Body of pancreas (tissue), 4 donors: ENCODE measurements at regions not wholly inside any gene's neighbourhood (a gene's known extent, or its start where the extent isn't known, plus 50 kb on each side); places are given as distances from the start of the nearest gene placed in this dataset.

Experiments
- ATAC-seq: fragments of 150-250 bp; one replicate; pipeline ENCODE4 v1.9.1; 2016
- DNase-seq, 4 donors: peaks; one replicate each; pipeline ENCODE4 v3.0.0-alpha.2; 2019
- H3K27ac ChIP-seq, 4 donors: fragments of 200-600 bp; sonication (generic); 1 replicate in 3 of 4; 2 replicates in 1 of 4; pipeline versions ENCODE4 v1.5.1 to v1.6.1; 2016 to 2019; ENCODE audit warnings: mild to moderate bottlenecking in 1 of 4, mixed read lengths in 1 of 4, moderate library complexity in 1 of 4
- H3K27me3 ChIP-seq, 2 donors: fragments of 200-600 bp; sonication (generic); one replicate each; pipeline ENCODE4 v1.6.0; 2016; ENCODE audit warnings: mild to moderate bottlenecking in 1 of 2
- H3K36me3 ChIP-seq, 2 donors: fragments of 200-600 bp; sonication (generic); replicated peaks in 1 of 2; 2 replicates each; pipeline ENCODE4 v1.5.1; 2016; ENCODE audit warnings: low read depth in 2 of 2; ENCODE audit not compliant: insufficient read depth in 1 of 2
- H3K4me1 ChIP-seq: fragments of 200-600 bp; sonication (generic); one replicate; pipeline ENCODE4 v1.6.0; 2016
- H3K4me3 ChIP-seq, 2 donors: fragments of 200-600 bp; sonication (generic); 1 replicate in 1 of 2; 2 replicates in 1 of 2; pipeline ENCODE4 v1.5.1; 2016 to 2019
- H3K9me3 ChIP-seq, 3 donors: fragments of 200-600 bp; sonication (generic); 1 replicate in 2 of 3; 2 replicates in 1 of 3; pipeline ENCODE4 v1.5.1; 2016
- CTCF ChIP-seq, 7 experiments: fragments of 450-650 bp in 4 of 7; fragments of 200-600 bp in 3 of 7; sonication (generic) in 3 of 7; IDR thresholded peaks; one replicate each; pipeline ENCODE4 v1.5.1; 2016 to 2019; ENCODE audit warnings: antibody characterized with exemption in 7 of 7
- POLR2A ChIP-seq, 3 donors: fragments of 450-650 bp; IDR thresholded peaks; one replicate each; pipeline ENCODE4 v1.6.1; 2016; ENCODE audit warnings: antibody characterized with exemption in 3 of 3, mild to moderate bottlenecking in 2 of 3
- WGBS, 2 donors: methylation state at CpG; one replicate each; pipeline ENCODE4 v1.1.5; 2017; 5-methylcytosine and 5-hydroxymethylcytosine counted together
- intact Hi-C: fragments of 100-400 bp; cut with DNase I; formaldehyde crosslinking; loops from one replicate; pipeline ENCODE4 v1.15.1; 2023

- Histone ChIP-seq H3K4me1 (no peaks in the 10 kb centered on the region), H3K27ac (no peak overlapping the region), H3K27me3 (no peaks in the 10 kb centered on the region), H3K9me3 (no peaks in the 10 kb centered on the region), H3K4me3 (no peak overlapping the region), H3K36me3 (no peaks in the 10 kb centered on the region)
- 68 to 82% methylated on average over 1 of the region's 1 CpG for WGBS, 2 donors
- TF ChIP-seq CTCF (IDR thresholded peaks at IDR 0.05): no peak
- no peak for TF ChIP-seq POLR2A (IDR thresholded peaks at IDR 0.05)
- no peak for DNase-seq
- intact Hi-C loops: no loop called here
- no peak for ATAC-seq
Observed at GRCh38 chr2:144927429-144927828, 407.5 kb upstream of the ZEB2 start.

- Histone ChIP-seq H3K9me3 (no peaks in the 10 kb centered on the region), H3K4me3 (no peak overlapping the region), H3K36me3 (no peaks in the 10 kb centered on the region), H3K27ac (no peak overlapping the region), H3K4me1 (no peaks in the 10 kb centered on the region), H3K27me3 (no peaks in the 10 kb centered on the region)
- ATAC-seq (no peak), DNase-seq (no peak)
- TF ChIP-seq POLR2A (IDR thresholded peaks at IDR 0.05) (no peak), CTCF (IDR thresholded peaks at IDR 0.05) (no peak)
- WGBS, 2 donors: 63 to 70% methylated on average over 4 of the region's 4 CpGs
- intact Hi-C loops: no loop called here
Observed at GRCh38 chr2:144925886-144926285, 406.0 kb upstream of the ZEB2 start.

- Histone ChIP-seq H3K9me3 (no peaks in the 10 kb centered on the region), H3K27me3 (no peaks in the 10 kb centered on the region), H3K4me3 (no peak overlapping the region), H3K4me1 (no peaks in the 10 kb centered on the region), H3K36me3 (no peaks in the 10 kb centered on the region), H3K27ac (no peak overlapping the region)
- TF ChIP-seq CTCF (IDR thresholded peaks at IDR 0.05) (no peak), POLR2A (IDR thresholded peaks at IDR 0.05) (no peak)
- intact Hi-C loops: no loop called here
- ATAC-seq (no peak), DNase-seq (no peak)
Observed at GRCh38 chr2:144924827-144925226, 404.9 kb upstream of the ZEB2 start.

GRCh38 chr2:144922519-144922918 lies 402.6 kb upstream of the ZEB2 start:
- intact Hi-C loops: no loop called here
- no peak for ATAC-seq
- WGBS, 2 donors: 49 to 58% methylated on average over 2 of the region's 2 CpGs
- no peak for TF ChIP-seq POLR2A (IDR thresholded peaks at IDR 0.05)
- Histone ChIP-seq H3K4me1 (no peaks in the 10 kb centered on the region), H3K27me3 (no peaks in the 10 kb centered on the region), H3K27ac (no peak overlapping the region), H3K36me3 (no peaks in the 10 kb centered on the region), H3K4me3 (no peak overlapping the region), H3K9me3 (no peaks in the 10 kb centered on the region)
- DNase-seq: no peak

- H3K36me3 ChIP-seq: no peaks in the 10 kb centered on the region
- ATAC-seq: no peak
- intact Hi-C loops: no loop called here
Observed at GRCh38 chr2:144920755-144921530, 401.0 kb upstream of the ZEB2 start.

More at GRCh38 chr2:144920755-144921530, 401.0 kb upstream of the ZEB2 start:
- no peaks in the 10 kb centered on the region for H3K27me3 ChIP-seq
- no peak for DNase-seq
- no peak overlapping the region for H3K4me3 ChIP-seq
- no peaks in the 10 kb centered on the region for H3K9me3 ChIP-seq
- no peaks in the 10 kb centered on the region for H3K4me1 ChIP-seq
- TF ChIP-seq CTCF (IDR thresholded peaks at IDR 0.05) (no peak), POLR2A (IDR thresholded peaks at IDR 0.05) (no peak)
- H3K27ac ChIP-seq: no peak overlapping the region
- WGBS, 2 donors: 86 to 92% methylated on average over 3 of the region's 3 CpGs
